ENCODE measurements at regions not wholly inside any gene's neighbourhood (a gene's known extent, or its start where the extent isn't known, plus 50 kb on each side); places are given as distances from the start of the nearest gene placed in this dataset.
"Not testable (repeated sequence)": the region's sequence is repeated elsewhere in the genome, so short reads cannot be mapped to it uniquely, and the experiment has no call there.

- DNase-seq = no peak
These were observed 207.5 kb downstream of the SLITRK5 start for GRCh38 chr13:87878706-87879105.

DNA sequence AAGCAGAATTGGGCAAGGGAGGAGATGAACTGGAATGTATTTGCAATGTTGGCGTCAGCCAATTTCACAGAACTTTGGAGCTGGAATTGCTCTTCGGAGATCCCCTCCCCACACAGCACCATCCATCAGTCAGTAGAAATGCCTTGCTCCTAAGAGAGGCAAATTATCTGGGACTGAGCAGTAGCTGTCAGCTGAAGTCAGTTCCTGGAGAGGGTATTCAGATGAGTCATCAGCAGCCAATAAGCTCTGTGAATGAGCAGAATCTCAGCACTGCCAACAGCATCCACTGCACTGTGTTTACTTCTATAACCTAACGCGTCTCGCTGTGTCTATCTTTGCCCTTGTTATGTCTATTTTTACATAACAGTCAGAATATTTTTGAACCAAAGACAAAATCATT, 213.7 kb downstream of the SLITRK5 start:
- no peak for DNase-seq

GRCh38 chr13:87887459-87888123, 216.4 kb downstream of the SLITRK5 start:
- no peak for DNase-seq

- no peak for DNase-seq
These were observed 218.1 kb downstream of the SLITRK5 start for GRCh38 chr13:87889254-87889653.

DNA sequence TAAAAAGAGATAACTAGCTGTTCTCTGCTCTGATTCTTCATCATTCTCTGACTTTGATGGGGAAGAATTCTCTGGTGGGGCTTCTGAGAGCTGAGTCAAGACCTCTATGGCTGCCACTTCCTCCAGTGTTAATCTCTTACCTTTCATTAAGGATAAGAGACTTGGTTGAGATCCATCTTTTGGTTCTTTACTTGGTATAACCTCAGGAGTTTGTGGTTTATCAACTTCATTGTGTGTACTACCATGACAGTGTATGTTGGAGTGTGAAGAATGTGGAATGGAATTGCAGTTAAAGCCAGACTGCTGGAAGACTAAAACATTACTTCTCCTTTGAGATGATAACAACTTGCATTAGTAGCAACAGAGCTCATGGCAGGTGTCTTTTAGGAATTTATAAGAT, 222.0 kb downstream of the SLITRK5 start:
- DNase-seq = no peak

DNA sequence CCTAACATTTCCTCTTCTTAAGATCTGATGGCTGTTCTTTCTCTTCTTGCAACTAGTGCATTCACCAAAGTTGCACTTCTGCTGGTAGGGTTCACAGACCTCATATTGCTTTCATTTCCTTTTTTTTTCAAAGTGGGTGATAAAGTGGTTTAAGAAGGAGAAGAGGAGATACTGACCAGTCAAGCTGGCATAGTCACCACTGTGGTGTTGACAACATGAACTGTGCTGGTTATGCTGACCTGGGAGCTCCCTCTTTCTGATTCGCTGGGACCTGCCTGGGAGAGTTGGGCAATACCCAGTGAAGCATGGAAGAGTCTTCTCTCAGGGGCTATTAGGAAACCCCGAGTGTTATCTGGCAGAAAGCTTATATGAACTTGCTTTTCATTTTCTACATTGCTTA, 222.9 kb downstream of the SLITRK5 start:
- DNase-seq = no peak

GRCh38 chr13:87903553-87903952, 232.4 kb downstream of the SLITRK5 start:
- DNase-seq = no peak

DNA sequence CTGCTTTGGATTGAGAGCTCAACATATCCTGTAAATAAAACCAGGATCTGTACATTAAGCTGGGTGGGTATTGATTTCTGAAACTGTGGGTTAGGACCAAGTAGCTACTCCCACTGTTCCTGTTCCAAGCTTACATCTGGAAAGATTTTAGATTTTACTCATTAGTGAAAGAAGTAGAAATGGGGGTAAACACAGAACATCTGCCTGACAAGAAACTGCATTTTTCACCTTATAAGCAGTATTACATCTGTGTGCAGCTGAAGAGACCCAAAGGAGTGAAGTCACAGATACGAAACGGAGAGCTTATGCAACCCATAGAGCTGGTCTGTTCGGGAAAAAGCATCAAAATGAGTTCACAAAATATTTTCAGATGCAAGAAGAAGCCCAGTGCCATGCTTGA, 235.2 kb downstream of the SLITRK5 start:
- DNase-seq = no peak

- no peak for DNase-seq
These were observed 236.0 kb downstream of the SLITRK5 start for GRCh38 chr13:87907202-87907601.

DNA sequence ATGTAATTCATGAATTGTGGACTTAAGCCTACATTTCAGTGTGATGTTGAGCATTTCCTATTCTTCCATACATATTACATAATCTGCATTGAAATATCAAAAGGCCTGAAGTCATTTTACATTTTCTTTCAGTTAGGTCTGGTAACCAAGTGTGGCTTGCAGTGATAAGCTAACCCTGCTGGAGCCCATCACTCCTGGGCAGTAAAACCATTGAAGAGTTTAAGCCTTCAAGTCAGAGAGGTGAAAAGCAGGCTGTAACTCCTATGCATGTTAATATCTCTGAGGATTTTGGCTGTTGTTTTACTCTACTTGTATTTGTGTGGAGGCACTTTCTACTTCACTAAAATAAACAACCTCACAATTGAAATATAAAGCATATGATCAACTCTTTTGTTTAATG, 248.8 kb downstream of the SLITRK5 start:
- no peak for DNase-seq

GRCh38 chr13:87923753-87924152, 252.6 kb downstream of the SLITRK5 start:
- DNase-seq = no peak

GRCh38 chr13:87925006-87925405, 253.8 kb downstream of the SLITRK5 start:
- DNase-seq = no peak

- DNase-seq = no peak
These were observed 269.6 kb downstream of the SLITRK5 start for GRCh38 chr13:87940776-87941175.

GRCh38 chr13:87941226-87941625, 270.1 kb downstream of the SLITRK5 start:
- no peak for DNase-seq

DNA sequence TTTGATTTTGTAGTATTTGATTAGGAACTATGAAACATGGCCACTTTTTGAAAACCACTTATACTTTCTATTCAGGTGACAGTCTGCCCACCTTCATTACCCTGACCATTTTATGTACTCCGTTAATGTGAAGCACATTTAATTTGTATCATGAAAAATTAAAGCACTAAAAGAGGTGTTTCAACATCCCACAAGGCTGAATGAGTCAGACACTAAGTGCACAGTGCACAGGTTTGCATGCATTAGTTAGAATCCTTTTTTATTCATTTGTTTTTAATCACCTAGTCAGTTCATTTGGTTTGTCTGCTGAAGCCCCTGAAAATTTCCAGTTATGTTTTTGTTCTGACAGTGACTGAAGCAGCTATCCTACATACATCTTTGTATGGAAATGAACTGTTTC, 271.0 kb downstream of the SLITRK5 start:
- DNase-seq = no peak

- DNase-seq = no peak
These were observed 272.9 kb downstream of the SLITRK5 start for GRCh38 chr13:87944038-87944437.

DNA sequence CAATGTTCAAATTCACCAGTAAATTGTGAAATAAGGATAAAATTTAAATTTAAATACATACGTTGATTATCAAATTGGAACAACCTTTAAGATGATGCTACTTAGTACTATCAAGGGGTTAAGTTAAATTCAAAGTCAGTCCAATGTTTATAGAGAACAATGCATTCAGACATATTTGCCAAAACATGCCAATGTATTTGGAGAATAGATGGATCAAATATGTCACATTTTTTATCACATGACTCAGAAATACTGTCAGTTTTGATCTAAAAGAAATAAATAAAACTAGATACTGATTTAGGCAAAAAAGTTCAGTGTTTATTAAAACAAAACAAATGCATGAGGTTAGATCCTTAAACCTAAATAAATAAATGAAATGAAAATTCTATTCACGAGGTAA, 281.2 kb downstream of the SLITRK5 start:
- DNase-seq = no peak

GRCh38 chr13:87953381-87953780, 282.2 kb downstream of the SLITRK5 start:
- no peak for DNase-seq

DNA sequence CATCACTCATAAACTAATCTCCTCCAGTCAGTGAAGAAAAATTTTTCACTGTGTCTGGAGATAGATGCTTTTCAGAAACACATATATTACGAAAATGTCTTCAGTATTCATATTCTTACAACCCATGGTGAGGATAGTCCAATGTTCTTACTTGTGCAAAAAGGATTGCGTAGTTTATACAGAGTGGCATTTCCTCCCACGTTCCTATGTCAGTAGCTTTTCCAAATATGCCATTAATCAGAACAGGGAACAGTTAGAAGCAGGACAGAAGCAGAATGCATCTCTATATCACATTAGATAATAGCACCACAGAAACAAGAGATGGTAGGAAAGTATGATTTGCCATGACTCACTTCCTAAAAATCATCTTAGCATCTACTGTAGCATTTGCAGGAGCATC, 282.9 kb downstream of the SLITRK5 start:
- DNase-seq = no peak

GRCh38 chr13:87961546-87961945, 290.4 kb downstream of the SLITRK5 start:
- no peak for DNase-seq

DNA sequence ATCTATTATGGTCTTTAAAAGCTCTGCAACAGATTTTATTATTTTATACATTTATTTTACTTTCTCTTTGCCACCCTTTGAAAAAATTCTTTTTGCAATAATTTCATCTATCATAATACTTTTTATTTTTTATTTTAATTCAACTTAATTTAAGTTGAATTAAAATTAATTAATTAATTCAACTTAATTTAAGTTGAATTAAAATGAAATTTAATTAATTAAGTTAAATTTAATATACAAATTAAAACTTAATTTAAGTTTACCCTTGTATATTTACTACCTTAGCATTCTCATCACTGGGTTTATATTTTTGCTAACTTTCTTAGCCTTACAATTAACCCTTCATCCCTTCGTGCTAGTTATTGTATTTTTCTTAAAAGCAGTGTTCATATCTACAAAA, 301.4 kb downstream of the SLITRK5 start:
- no peak for DNase-seq

GRCh38 chr13:87975035-87975434, 303.9 kb downstream of the SLITRK5 start:
- DNase-seq = no peak

DNA sequence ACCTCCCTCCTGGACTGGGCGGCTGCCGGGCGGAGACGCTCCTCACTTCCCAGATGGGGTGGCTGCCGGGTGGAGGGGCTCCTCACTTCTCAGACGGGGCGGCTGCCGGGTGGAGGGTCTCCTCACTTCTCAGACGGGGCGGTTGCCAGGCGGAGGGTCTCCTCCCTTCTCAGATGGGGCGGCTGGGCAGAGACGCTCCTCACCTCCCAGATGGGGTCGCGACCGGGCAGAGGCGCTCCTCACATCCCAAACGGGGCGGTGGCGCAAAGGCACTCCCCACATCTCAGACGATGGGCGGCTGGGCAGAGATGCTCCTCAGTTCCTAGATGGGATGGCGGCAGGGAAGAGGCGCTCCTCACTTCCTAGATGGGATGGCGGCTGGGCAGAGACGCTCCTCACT, 305.5 kb downstream of the SLITRK5 start:
- DNase-seq = not testable (repeated sequence)

DNA sequence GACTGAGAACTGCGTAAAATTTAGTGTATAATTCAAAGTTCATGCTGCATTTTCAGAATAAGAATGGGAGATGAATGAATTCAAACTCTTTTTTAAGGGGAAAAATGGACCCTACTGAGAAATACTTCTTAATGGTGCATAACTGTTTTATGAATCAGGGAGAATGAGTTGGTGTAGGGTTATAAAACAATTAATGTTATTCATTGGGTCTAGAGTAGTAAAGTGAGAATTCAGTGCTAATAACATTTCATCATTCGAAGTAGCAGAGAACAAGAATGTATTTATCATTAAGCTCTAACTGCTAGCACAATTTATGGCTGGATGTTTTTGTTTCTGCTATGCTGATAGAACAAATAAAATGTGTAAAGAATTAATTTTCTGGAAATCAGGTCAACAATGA, 310.2 kb downstream of the SLITRK5 start:
- DNase-seq = no peak

DNA sequence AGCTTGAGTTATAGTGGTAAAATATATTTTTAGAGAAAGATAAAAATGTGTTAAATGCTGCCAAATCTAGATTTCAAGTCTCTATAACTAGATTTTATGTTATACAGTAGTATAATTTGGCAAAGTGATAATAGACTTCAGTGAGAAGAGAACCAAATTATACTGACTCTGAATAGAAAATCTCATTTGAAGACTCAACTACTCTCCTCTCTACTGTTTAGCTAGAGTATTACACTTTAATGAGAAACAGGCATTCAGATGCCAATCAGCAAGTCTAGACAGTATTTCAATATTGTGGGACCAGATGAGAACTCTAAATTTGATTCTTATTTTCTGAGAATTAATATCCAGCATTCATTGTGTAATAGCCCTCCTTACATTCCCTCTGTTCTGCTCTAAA, 311.2 kb downstream of the SLITRK5 start:
- no peak for DNase-seq
